IMR-90 (cell line): ENCODE measurements at regions not wholly inside any gene's neighbourhood (a gene's known extent, or its start where the extent isn't known, plus 50 kb on each side); places are given as distances from the start of the nearest gene placed in this dataset.
A peak's percentile ranks its signal among the peaks of the same experiment; 100 is the strongest.

ENCODE experiments used
- ATAC-seq: fragments of 200-7000 bp; cut with Tn5 transposase; 2 replicates; pipeline ENCODE4 v1.9.1; 2020; ENCODE audit warnings: low read depth, mild to moderate bottlenecking, moderate library complexity
- BruUV-seq: library from RNA; stranded (reverse); fragments of 400-500 nt; replicated peaks from 2 replicates; lab custom pipeline; 2021; lab: Mats Ljungman, UMichigan
- CTCF ChIA-PET: fragments of 300-600 bp; formaldehyde crosslinking; extraction: SDS; loops from one replicate; lab custom pipeline; 2021; ENCODE audit warnings: antibody characterized with exemption; lab: Yijun Ruan, JAX
- POLR2A ChIA-PET: fragments of 300-600 bp; sonication (Branson Sonifier 250); formaldehyde crosslinking; loops from one replicate; lab custom pipeline; 2022; ENCODE audit warnings: antibody characterized with exemption; ENCODE audit not compliant: unreplicated experiment; lab: Charles Lee
- DNase-seq: peaks from one replicate; pipeline ENCODE4 v3.0.0; 2013
- H2AFZ ChIP-seq: replicated peaks from 2 replicates; pipeline ENCODE3; 2013; ENCODE audit warnings: low read length, mild to moderate bottlenecking; ENCODE audit not compliant: poor library complexity
- H2AK5ac ChIP-seq: 2 replicates; pipeline ENCODE4 v1.6.1; 2013; ENCODE audit warnings: low read depth, low read length, inconsistent platforms
- H2AK9ac ChIP-seq: replicated peaks from 2 replicates; pipeline ENCODE3; 2013; ENCODE audit warnings: mild to moderate bottlenecking, low read depth, low read length, moderate library complexity; ENCODE audit not compliant: poor library complexity
- H2BK120ac ChIP-seq: 2 replicates; pipeline ENCODE4 v1.6.1; 2013; ENCODE audit warnings: low read depth, low read length, inconsistent platforms
- H2BK15ac ChIP-seq: 3 replicates; pipeline ENCODE4 v1.6.1; 2013; ENCODE audit warnings: low read depth, low read length, inconsistent platforms
- H2BK20ac ChIP-seq: 2 replicates; pipeline ENCODE4 v1.6.1; 2013; ENCODE audit warnings: low read depth, mild to moderate bottlenecking, inconsistent platforms, low read length, moderate library complexity
- H2BK5ac ChIP-seq: 2 replicates; pipeline ENCODE4 v1.6.1; 2013; ENCODE audit warnings: mild to moderate bottlenecking, low read depth, low read length, inconsistent platforms; ENCODE audit not compliant: poor library complexity, severe bottlenecking
- H3K14ac ChIP-seq: replicated peaks from 2 replicates; pipeline ENCODE4 v1.6.1; 2013; ENCODE audit warnings: low read depth, low read length, inconsistent platforms
- H3K18ac ChIP-seq: 2 replicates; pipeline ENCODE4 v1.6.1; 2013; ENCODE audit warnings: low read depth, low read length, control low read depth
- H3K23ac ChIP-seq: 2 replicates; pipeline ENCODE4 v1.6.1; 2013; ENCODE audit warnings: low read depth, low read length, inconsistent platforms
- H3K27ac ChIP-seq: 2 replicates; pipeline ENCODE4 v1.5.1; 2013; ENCODE audit warnings: mild to moderate bottlenecking, control low read depth, low read length; ENCODE audit not compliant: insufficient read depth
- H3K27me3 ChIP-seq: 2 replicates; pipeline ENCODE4 v1.6.1; 2013; ENCODE audit warnings: low read length; ENCODE audit not compliant: control insufficient read depth, insufficient read depth
- H3K36me3 ChIP-seq: 2 replicates; pipeline ENCODE4 v1.6.1; 2013; ENCODE audit warnings: low read length, mixed read lengths; ENCODE audit not compliant: control insufficient read depth, insufficient read depth
- H3K4ac ChIP-seq: 2 replicates; pipeline ENCODE4 v1.6.1; 2013; ENCODE audit warnings: low read depth, low read length, inconsistent platforms
- H3K4me1 ChIP-seq: 2 replicates; pipeline ENCODE4 v1.6.1; 2013; ENCODE audit warnings: low read length, mixed read lengths; ENCODE audit not compliant: control insufficient read depth, insufficient read depth
- H3K4me2 ChIP-seq: 2 replicates; pipeline ENCODE4 v1.6.1; 2013; ENCODE audit warnings: low read depth, mild to moderate bottlenecking, control low read depth, low read length, moderate library complexity
- H3K4me3 ChIP-seq: 2 replicates; pipeline ENCODE4 v1.5.1; 2013; ENCODE audit warnings: low read depth, mild to moderate bottlenecking, control low read depth, low read length, moderate library complexity; ENCODE audit not compliant: insufficient read depth
- H3K56ac ChIP-seq: 2 replicates; pipeline ENCODE4 v1.6.1; 2013; ENCODE audit warnings: low read length, inconsistent platforms; ENCODE audit not compliant: insufficient read depth; ENCODE audit errors: extremely low read depth
- H3K79me1 ChIP-seq, 2 experiments: 2 replicates each; pipeline ENCODE4 v1.6.1; 2013; ENCODE audit warnings: low read length in 2 of 2, inconsistent platforms in 1 of 2, low read depth in 1 of 2
- H3K9ac ChIP-seq: 2 replicates; pipeline ENCODE4 v1.6.1; 2013; ENCODE audit warnings: low read depth, low read length, control low read depth
- H3K9me1 ChIP-seq: 2 replicates; pipeline ENCODE4 v1.6.1; 2013; ENCODE audit warnings: low read length, inconsistent platforms; ENCODE audit not compliant: insufficient read depth
- H3K9me3 ChIP-seq: 2 replicates; pipeline ENCODE4 v1.6.1; 2013; ENCODE audit warnings: low read length; ENCODE audit not compliant: control insufficient read depth, insufficient read depth
- H4K20me1 ChIP-seq: 2 replicates; pipeline ENCODE4 v1.6.1; 2013; ENCODE audit warnings: low read length, inconsistent platforms; ENCODE audit not compliant: insufficient read depth
- H4K5ac ChIP-seq: 2 replicates; pipeline ENCODE4 v1.6.1; 2013; ENCODE audit warnings: mild to moderate bottlenecking, low read depth, low read length, control low read depth
- H4K8ac ChIP-seq, 2 experiments: 2 replicates each; pipeline ENCODE4 v1.6.1; 2013; ENCODE audit warnings: low read depth in 2 of 2, low read length in 2 of 2, control low read depth in 1 of 2, inconsistent platforms in 1 of 2
- H4K91ac ChIP-seq: 2 replicates; pipeline ENCODE4 v1.6.1; 2013; ENCODE audit warnings: low read depth, low read length, inconsistent platforms; ENCODE audit not compliant: insufficient read depth
- MXI1 ChIP-seq: IDR thresholded peaks from 2 replicates; pipeline ENCODE4 v1.6.1; 2012; ENCODE audit warnings: low read depth, mild to moderate bottlenecking, low read length, moderate library complexity, borderline replicate concordance
- NFE2L2 ChIP-seq: fragments of 150-350 bp; IDR thresholded peaks from 2 replicates; pipeline ENCODE4 v1.6.1; 2016; ENCODE audit warnings: low read depth, mild to moderate bottlenecking, low read length
- RFX5 ChIP-seq: IDR thresholded peaks from 2 replicates; pipeline ENCODE4 v1.8.0; 2012; ENCODE audit warnings: low read depth, mild to moderate bottlenecking, low read length, moderate library complexity
- WGBS, 2 experiments: methylation state at CpG; one replicate each; pipeline versions ENCODE4 v1.1.5 to v1.1.7; 2013; ENCODE audit warnings: missing lambda C conversion rate in 2 of 2; ENCODE audit not compliant: insufficient read length in 1 of 2; ENCODE audit errors: extremely low coverage in 2 of 2; 5-methylcytosine and 5-hydroxymethylcytosine counted together
- dilution Hi-C: fragments of 300-500 bp; cut with HindIII; formaldehyde crosslinking; loops from one replicate; pipeline ENCODE4 v1.14.3; 2018; ENCODE audit warnings: low sequenced_read_pairs; ENCODE audit not compliant: unreplicated experiment
- in situ Hi-C: fragments of 300-500 bp; cut with MboI; formaldehyde crosslinking; loops from 3 replicates; pipeline ENCODE4 v1.14.3; 2019; ENCODE audit warnings: low sequenced_read_pairs, inconsistent platforms, mixed read lengths
- intact Hi-C: fragments of 100-400 bp; cut with micrococcal nuclease; formaldehyde crosslinking; loops from 2 replicates; pipeline ENCODE4 v1.10.0; 2022

- no peak for TF ChIP-seq NFE2L2
- no peak for TF ChIP-seq MXI1
- no peak for TF ChIP-seq RFX5
- CTCF ChIA-PET = no interaction called here
- WGBS, 2 experiments = 45% methylated on average over 9 of the region's 11 CpGs; no CpG with 5 or more reads in 1 of the 2 experiments
- Histone ChIP-seq H3K4me1 (peaks cover 9% of the 10 kb centered on the region), H2AK5ac (no peak overlapping the region), H3K27ac (peak overlapping the region; percentile 2; the same call in 1 of the 2 replicates), H3K36me3 (no peaks in the 10 kb centered on the region), H2BK20ac (peak overlapping the region; percentile 61), H3K27me3 (peaks cover 4% of the 10 kb centered on the region), H3K56ac (no peak overlapping the region), H4K91ac (peak overlapping the region; percentile 24), H2BK5ac (no peak overlapping the region), H3K9me3 (no peaks in the 10 kb centered on the region), H3K14ac (peak overlapping the region; percentile 88), H2AFZ (peak overlapping the region; percentile 88), H3K23ac (peak overlapping the region; percentile 44), H4K20me1 (no peaks in the 10 kb centered on the region), H2BK120ac (peak overlapping the region; percentile 86), H3K4me3 (peak overlapping the region; percentile 34; the same call in 1 of the 2 replicates), H4K5ac (peak overlapping the region; percentile 69), H4K8ac (peak overlapping the region in 1 of 2 experiments; percentile 22; a peak in 1 of 4 replicates), H3K4me2 (peak overlapping the region; percentile 89), H2BK15ac (peak overlapping the region; percentile 74; the same call in 2 of the 3 replicates), H3K9ac (peak overlapping the region; percentile 17), H3K4ac (peak overlapping the region; percentile 71), H3K79me1 (no peaks in the 10 kb centered on the region), H3K18ac (peak overlapping the region; percentile 22), H2AK9ac (no peak overlapping the region), H3K9me1 (no peaks in the 10 kb centered on the region)
- no TSS peak for BruUV-seq
- intact Hi-C loops (loop anchor here (2.0 to 10.0 kb wide), 6 partner anchors 60 to 1083 kb away; partner anchors contain the start of gene C11orf58), dilution Hi-C loops (no loop called here), in situ Hi-C loops (no loop called here)
- POLR2A ChIA-PET = interaction anchor here (0.6 kb wide), 1 partner anchor 566 kb away, joined by 3 read pairs; no protein-coding TSS in a partner anchor
- ATAC-seq (no peak), DNase-seq (no peak)
These were observed 537.1 kb downstream of the INSC start for GRCh38 chr11:15651816-15652215.
